WTC11 (cell line): ENCODE measurements at regions not wholly inside any gene's neighbourhood (a gene's known extent, or its start where the extent isn't known, plus 50 kb on each side); places are given as distances from the start of the nearest gene placed in this dataset.

Experiments
- ATAC-seq: fragments of 200-7000 bp; cut with Tn5 transposase; 2 replicates; pipeline ENCODE4 v1.10.0; 2021; ENCODE audit warnings: mild to moderate bottlenecking, moderate library complexity
- CTCF ChIA-PET: fragments of 300-600 bp; sonication (Branson Sonifier 250); formaldehyde crosslinking; loops from one replicate; lab custom pipeline; 2021; ENCODE audit warnings: antibody characterized with exemption; lab: Charles Lee
- POLR2A ChIA-PET: fragments of 350-600 bp; sonication (Branson Sonifier 250); formaldehyde crosslinking; loops from one replicate; lab custom pipeline; 2021; ENCODE audit warnings: antibody characterized with exemption; lab: Charles Lee
- DNase-seq: peaks from one replicate; pipeline ENCODE4 v3.0.0; 2021; ENCODE audit warnings: low spot score
- H3K27ac Mint-ChIP-seq: 2 replicates; pipeline ENCODE4 v1.8.0; 2021; ENCODE audit warnings: mixed read lengths
- H3K27me3 Mint-ChIP-seq: 2 replicates; pipeline ENCODE4 v1.8.0; 2021; ENCODE audit warnings: low read depth, mild to moderate bottlenecking, moderate library complexity, mixed read lengths
- H3K36me3 Mint-ChIP-seq: 2 replicates; pipeline ENCODE4 v1.8.0; 2021; ENCODE audit warnings: mixed read lengths
- H3K4me1 Mint-ChIP-seq: 2 replicates; pipeline ENCODE4 v1.8.0; 2022; ENCODE audit warnings: mixed read lengths
- H3K4me3 Mint-ChIP-seq: 2 replicates; pipeline ENCODE4 v1.8.0; 2021; ENCODE audit warnings: mild to moderate bottlenecking, moderate library complexity, mixed read lengths
- H3K9me3 Mint-ChIP-seq: 2 replicates; pipeline ENCODE4 v1.8.0; 2021; ENCODE audit warnings: mixed read lengths
- FOXJ3 ChIP-seq: sonication (generic); formaldehyde crosslinking; IDR thresholded peaks from 2 replicates; pipeline ENCODE4 v1.9.0; 2021; ENCODE audit warnings: missing genetic modification reagents, mild to moderate bottlenecking, borderline replicate concordance
- FOXP1 ChIP-seq: sonication (generic); formaldehyde crosslinking; IDR thresholded peaks from 2 replicates; pipeline ENCODE4 v1.8.0; 2022; ENCODE audit warnings: missing genetic modification reagents, mild to moderate bottlenecking, moderate library complexity, borderline replicate concordance
- GRHL2 ChIP-seq: fragments of 250-450 bp; sonication (Bioruptor Pico); IDR thresholded peaks from 2 replicates; pipeline ENCODE4 v1.8.0; 2022; ENCODE audit warnings: mild to moderate bottlenecking, moderate library complexity; ENCODE audit not compliant: insufficient replicate concordance, severe bottlenecking
- MAX ChIP-seq: sonication (generic); formaldehyde crosslinking; IDR thresholded peaks from 2 replicates; pipeline ENCODE4 v1.8.0; 2022; ENCODE audit warnings: mild to moderate bottlenecking, missing genetic modification reagents
- MXD4 ChIP-seq: fragments of 250-450 bp; sonication (Bioruptor Pico); IDR thresholded peaks from 2 replicates; pipeline ENCODE4 v1.8.0; 2021; ENCODE audit warnings: mild to moderate bottlenecking, moderate library complexity, borderline replicate concordance
- NFYB ChIP-seq: sonication (generic); formaldehyde crosslinking; conservative IDR thresholded peaks from 2 replicates; pipeline ENCODE4 v1.8.0; 2022; ENCODE audit warnings: low read depth, missing genetic modification reagents
- NR3C1 ChIP-seq: sonication (generic); formaldehyde crosslinking; conservative IDR thresholded peaks from 2 replicates; pipeline ENCODE4 v1.8.1; 2023; ENCODE audit warnings: low read depth, mild to moderate bottlenecking, missing genetic modification reagents
- RELA ChIP-seq: sonication (generic); formaldehyde crosslinking; IDR thresholded peaks from 2 replicates; pipeline ENCODE4 v1.8.1; 2022; ENCODE audit warnings: missing genetic modification reagents, mild to moderate bottlenecking, borderline replicate concordance
- RORB ChIP-seq: fragments of 250-450 bp; sonication (Bioruptor Pico); IDR thresholded peaks from 2 replicates; pipeline ENCODE4 v1.9.0; 2021; ENCODE audit warnings: mild to moderate bottlenecking
- TCF7 ChIP-seq: sonication (generic); formaldehyde crosslinking; IDR thresholded peaks from 2 replicates; pipeline ENCODE4 v1.8.0; 2022; ENCODE audit warnings: mild to moderate bottlenecking, low read depth, missing genetic modification reagents, moderate library complexity
- TEAD1 ChIP-seq: sonication (generic); formaldehyde crosslinking; IDR thresholded peaks from 2 replicates; pipeline ENCODE4 v1.8.0; 2022; ENCODE audit warnings: mild to moderate bottlenecking, missing genetic modification reagents
- TP53 ChIP-seq: sonication (generic); formaldehyde crosslinking; IDR thresholded peaks from 2 replicates; pipeline ENCODE4 v1.8.1; 2023; ENCODE audit warnings: mild to moderate bottlenecking, missing genetic modification reagents
- ZBTB21 ChIP-seq: sonication (generic); formaldehyde crosslinking; IDR thresholded peaks from 2 replicates; pipeline ENCODE4 v1.8.1; 2023; ENCODE audit warnings: mild to moderate bottlenecking, missing genetic modification reagents, borderline replicate concordance
- ZNF263 ChIP-seq: sonication (generic); formaldehyde crosslinking; IDR thresholded peaks from 2 replicates; pipeline ENCODE4 v1.8.1; 2022; ENCODE audit warnings: low read depth, mild to moderate bottlenecking, moderate library complexity, missing genetic modification reagents
- ZNF396 ChIP-seq: fragments of 250-450 bp; sonication (Bioruptor Pico); IDR thresholded peaks from 2 replicates; pipeline ENCODE4 v1.8.0; 2021; ENCODE audit warnings: mild to moderate bottlenecking, moderate library complexity, borderline replicate concordance
- ZNF671 ChIP-seq: fragments of 250-450 bp; sonication (Bioruptor Pico); IDR thresholded peaks from 2 replicates; pipeline ENCODE4 v1.8.0; 2021; ENCODE audit warnings: mild to moderate bottlenecking
- TF ChIP-seq, protein P1 (sequence below): sonication (generic); formaldehyde crosslinking; IDR thresholded peaks from 2 replicates; pipeline ENCODE4 v1.8.1; 2022; ENCODE audit warnings: low read depth, missing genetic modification reagents, borderline replicate concordance
- TF ChIP-seq, protein P2 (sequence below): sonication (generic); formaldehyde crosslinking; IDR thresholded peaks from 2 replicates; pipeline ENCODE4 v1.8.1; 2022; ENCODE audit warnings: missing genetic modification reagents, borderline replicate concordance
- TF ChIP-seq, protein P3 (sequence below): sonication (generic); formaldehyde crosslinking; IDR thresholded peaks from 2 replicates; pipeline ENCODE4 v1.8.0; 2023; ENCODE audit warnings: missing genetic modification reagents, mild to moderate bottlenecking, borderline replicate concordance
- TF ChIP-seq, protein P4 (sequence below): sonication (generic); formaldehyde crosslinking; IDR thresholded peaks from 2 replicates; pipeline ENCODE4 v1.8.0; 2023; ENCODE audit warnings: missing genetic modification reagents

- H3K27ac Mint-ChIP-seq: no peak overlapping the region
- TF ChIP-seq, protein P1, sequence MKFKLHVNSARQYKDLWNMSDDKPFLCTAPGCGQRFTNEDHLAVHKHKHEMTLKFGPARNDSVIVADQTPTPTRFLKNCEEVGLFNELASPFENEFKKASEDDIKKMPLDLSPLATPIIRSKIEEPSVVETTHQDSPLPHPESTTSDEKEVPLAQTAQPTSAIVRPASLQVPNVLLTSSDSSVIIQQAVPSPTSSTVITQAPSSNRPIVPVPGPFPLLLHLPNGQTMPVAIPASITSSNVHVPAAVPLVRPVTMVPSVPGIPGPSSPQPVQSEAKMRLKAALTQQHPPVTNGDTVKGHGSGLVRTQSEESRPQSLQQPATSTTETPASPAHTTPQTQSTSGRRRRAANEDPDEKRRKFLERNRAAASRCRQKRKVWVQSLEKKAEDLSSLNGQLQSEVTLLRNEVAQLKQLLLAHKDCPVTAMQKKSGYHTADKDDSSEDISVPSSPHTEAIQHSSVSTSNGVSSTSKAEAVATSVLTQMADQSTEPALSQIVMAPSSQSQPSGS (CRISPR knock-in tag): no peak
- TF ChIP-seq MXD4 (CRISPR knock-in tag): no peak
- TF ChIP-seq NFYB: no peak
- TF ChIP-seq, protein P2, sequence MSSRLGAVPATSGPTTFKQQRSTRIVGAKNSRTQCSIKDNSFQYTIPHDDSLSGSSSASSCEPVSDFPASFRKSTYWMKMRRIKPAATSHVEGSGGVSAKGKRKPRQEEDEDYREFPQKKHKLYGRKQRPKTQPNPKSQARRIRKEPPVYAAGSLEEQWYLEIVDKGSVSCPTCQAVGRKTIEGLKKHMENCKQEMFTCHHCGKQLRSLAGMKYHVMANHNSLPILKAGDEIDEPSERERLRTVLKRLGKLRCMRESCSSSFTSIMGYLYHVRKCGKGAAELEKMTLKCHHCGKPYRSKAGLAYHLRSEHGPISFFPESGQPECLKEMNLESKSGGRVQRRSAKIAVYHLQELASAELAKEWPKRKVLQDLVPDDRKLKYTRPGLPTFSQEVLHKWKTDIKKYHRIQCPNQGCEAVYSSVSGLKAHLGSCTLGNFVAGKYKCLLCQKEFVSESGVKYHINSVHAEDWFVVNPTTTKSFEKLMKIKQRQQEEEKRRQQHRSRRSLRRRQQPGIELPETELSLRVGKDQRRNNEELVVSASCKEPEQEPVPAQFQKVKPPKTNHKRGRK (CRISPR knock-in tag): no peak
- TF ChIP-seq ZNF671 (CRISPR knock-in tag): no peak
- no peak for TF ChIP-seq FOXJ3 (CRISPR knock-in tag)
- no peak for TF ChIP-seq ZBTB21
- no peak for TF ChIP-seq TCF7 (CRISPR knock-in tag)
- TF ChIP-seq, protein P3, sequence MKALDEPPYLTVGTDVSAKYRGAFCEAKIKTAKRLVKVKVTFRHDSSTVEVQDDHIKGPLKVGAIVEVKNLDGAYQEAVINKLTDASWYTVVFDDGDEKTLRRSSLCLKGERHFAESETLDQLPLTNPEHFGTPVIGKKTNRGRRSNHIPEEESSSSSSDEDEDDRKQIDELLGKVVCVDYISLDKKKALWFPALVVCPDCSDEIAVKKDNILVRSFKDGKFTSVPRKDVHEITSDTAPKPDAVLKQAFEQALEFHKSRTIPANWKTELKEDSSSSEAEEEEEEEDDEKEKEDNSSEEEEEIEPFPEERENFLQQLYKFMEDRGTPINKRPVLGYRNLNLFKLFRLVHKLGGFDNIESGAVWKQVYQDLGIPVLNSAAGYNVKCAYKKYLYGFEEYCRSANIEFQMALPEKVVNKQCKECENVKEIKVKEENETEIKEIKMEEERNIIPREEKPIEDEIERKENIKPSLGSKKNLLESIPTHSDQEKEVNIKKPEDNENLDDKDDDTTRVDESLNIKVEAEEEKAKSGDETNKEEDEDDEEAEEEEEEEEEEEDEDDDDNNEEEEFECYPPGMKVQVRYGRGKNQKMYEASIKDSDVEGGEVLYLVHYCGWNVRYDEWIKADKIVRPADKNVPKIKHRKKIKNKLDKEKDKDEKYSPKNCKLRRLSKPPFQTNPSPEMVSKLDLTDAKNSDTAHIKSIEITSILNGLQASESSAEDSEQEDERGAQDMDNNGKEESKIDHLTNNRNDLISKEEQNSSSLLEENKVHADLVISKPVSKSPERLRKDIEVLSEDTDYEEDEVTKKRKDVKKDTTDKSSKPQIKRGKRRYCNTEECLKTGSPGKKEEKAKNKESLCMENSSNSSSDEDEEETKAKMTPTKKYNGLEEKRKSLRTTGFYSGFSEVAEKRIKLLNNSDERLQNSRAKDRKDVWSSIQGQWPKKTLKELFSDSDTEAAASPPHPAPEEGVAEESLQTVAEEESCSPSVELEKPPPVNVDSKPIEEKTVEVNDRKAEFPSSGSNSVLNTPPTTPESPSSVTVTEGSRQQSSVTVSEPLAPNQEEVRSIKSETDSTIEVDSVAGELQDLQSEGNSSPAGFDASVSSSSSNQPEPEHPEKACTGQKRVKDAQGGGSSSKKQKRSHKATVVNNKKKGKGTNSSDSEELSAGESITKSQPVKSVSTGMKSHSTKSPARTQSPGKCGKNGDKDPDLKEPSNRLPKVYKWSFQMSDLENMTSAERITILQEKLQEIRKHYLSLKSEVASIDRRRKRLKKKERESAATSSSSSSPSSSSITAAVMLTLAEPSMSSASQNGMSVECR (CRISPR knock-in tag): no peak
- no peak for TF ChIP-seq TP53 (CRISPR knock-in tag)
- no peak for TF ChIP-seq FOXP1
- TF ChIP-seq RORB: no peak
- TF ChIP-seq TEAD1 (CRISPR knock-in tag): no peak
- TF ChIP-seq RELA (CRISPR knock-in tag): no peak
- TF ChIP-seq ZNF396 (CRISPR knock-in tag): no peak
- no peak for TF ChIP-seq NR3C1 (CRISPR knock-in tag)
- TF ChIP-seq MAX (CRISPR knock-in tag): no peak
- TF ChIP-seq, protein P4, sequence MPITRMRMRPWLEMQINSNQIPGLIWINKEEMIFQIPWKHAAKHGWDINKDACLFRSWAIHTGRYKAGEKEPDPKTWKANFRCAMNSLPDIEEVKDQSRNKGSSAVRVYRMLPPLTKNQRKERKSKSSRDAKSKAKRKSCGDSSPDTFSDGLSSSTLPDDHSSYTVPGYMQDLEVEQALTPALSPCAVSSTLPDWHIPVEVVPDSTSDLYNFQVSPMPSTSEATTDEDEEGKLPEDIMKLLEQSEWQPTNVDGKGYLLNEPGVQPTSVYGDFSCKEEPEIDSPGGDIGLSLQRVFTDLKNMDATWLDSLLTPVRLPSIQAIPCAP (CRISPR knock-in tag): no peak
- TF ChIP-seq GRHL2: no peak
- TF ChIP-seq ZNF263 (CRISPR knock-in tag): no peak
- TF ChIP-seq, all 79 proteins: peak for 0
- no peak for DNase-seq
- Mint-ChIP-seq H3K27me3 (peaks cover 97% of the 10 kb centered on the region), H3K4me1 (peaks cover 11% of the 10 kb centered on the region), H3K9me3 (peaks cover 8% of the 10 kb centered on the region), H3K36me3 (peaks cover 5% of the 10 kb centered on the region), H3K4me3 (no peak overlapping the region)
- CTCF ChIA-PET: no interaction called here
- POLR2A ChIA-PET: no interaction called here
- ATAC-seq: no peak
Measured at GRCh38 chr1:78222225-78222959, 176.6 kb downstream of the GIPC2 start.
